Lower leg skin (tissue), 3 donors: ENCODE measurements at regions not wholly inside any gene's neighbourhood (a gene's known extent, or its start where the extent isn't known, plus 50 kb on each side); places are given as distances from the start of the nearest gene placed in this dataset.

Experiments used
- POLR2A ChIP-seq, 2 donors: fragments of 450-650 bp; IDR thresholded peaks; one replicate each; pipeline ENCODE4 v1.6.1; 2016 to 2017; ENCODE audit warnings: antibody characterized with exemption in 2 of 2, mild to moderate bottlenecking in 1 of 2, moderate library complexity in 1 of 2
- TF ChIP-seq, protein P1 (sequence below), 3 donors: fragments of 450-650 bp; IDR thresholded peaks; one replicate each; pipeline ENCODE4 v1.5.1; 2016; ENCODE audit warnings: antibody characterized with exemption in 3 of 3, mild to moderate bottlenecking in 3 of 3, moderate library complexity in 2 of 3

DNA sequence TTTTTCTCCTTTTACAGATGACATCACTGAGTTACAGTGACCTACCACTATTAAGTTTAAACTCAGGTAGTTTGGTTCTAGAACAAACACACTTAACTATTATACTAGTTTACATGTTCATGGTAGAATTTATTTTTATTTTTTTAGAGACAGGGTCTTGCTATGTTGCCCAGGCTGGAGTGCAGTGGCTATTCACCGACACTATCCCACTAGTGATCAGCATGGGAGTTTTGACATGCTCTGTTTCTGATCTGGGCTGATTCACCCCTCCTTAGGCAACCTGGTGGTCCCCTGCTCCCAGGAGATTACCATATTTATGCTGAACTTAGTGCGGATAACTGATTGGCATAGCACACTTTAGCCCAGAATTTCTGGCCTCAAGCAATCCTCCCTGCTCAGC is 66.4 kb upstream of the LTA4H start:
- TF ChIP-seq, protein P1, sequence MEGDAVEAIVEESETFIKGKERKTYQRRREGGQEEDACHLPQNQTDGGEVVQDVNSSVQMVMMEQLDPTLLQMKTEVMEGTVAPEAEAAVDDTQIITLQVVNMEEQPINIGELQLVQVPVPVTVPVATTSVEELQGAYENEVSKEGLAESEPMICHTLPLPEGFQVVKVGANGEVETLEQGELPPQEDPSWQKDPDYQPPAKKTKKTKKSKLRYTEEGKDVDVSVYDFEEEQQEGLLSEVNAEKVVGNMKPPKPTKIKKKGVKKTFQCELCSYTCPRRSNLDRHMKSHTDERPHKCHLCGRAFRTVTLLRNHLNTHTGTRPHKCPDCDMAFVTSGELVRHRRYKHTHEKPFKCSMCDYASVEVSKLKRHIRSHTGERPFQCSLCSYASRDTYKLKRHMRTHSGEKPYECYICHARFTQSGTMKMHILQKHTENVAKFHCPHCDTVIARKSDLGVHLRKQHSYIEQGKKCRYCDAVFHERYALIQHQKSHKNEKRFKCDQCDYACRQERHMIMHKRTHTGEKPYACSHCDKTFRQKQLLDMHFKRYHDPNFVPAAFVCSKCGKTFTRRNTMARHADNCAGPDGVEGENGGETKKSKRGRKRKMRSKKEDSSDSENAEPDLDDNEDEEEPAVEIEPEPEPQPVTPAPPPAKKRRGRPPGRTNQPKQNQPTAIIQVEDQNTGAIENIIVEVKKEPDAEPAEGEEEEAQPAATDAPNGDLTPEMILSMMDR (IDR thresholded peaks at IDR 0.05), result no peak
- no peak for TF ChIP-seq POLR2A (IDR thresholded peaks at IDR 0.05)
